ENCODE measurements at regions not wholly inside any gene's neighbourhood (a gene's known extent, or its start where the extent isn't known, plus 50 kb on each side); places are given as distances from the start of the nearest gene placed in this dataset.
"Not testable (repeated sequence)": the region's sequence is repeated elsewhere in the genome, so short reads cannot be mapped to it uniquely, and the experiment has no call there.

DNA sequence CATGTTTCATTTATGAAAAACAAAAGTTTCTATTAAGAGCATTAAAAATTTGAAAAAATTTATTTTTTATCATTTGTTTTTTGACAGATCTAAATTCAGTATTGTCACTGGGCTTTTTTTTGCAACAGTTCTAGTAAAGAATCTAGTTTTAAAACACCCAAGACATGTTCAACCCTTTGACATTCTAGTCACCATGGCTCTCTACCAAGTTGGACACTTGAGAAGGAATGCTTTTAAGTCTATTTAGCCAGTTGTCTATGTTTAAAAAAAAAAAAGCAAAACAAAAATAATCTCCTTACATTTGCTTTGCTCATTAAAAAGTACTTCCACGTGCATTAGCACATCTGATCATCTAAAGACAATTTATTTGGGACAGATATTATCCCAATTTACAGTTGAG lies 417.5 kb downstream of the RSL24D1 start:
- POLR2A ChIA-PET: no interaction called here
- CTCF ChIA-PET: no interaction called here
- TF ChIP-seq, protein P1, sequence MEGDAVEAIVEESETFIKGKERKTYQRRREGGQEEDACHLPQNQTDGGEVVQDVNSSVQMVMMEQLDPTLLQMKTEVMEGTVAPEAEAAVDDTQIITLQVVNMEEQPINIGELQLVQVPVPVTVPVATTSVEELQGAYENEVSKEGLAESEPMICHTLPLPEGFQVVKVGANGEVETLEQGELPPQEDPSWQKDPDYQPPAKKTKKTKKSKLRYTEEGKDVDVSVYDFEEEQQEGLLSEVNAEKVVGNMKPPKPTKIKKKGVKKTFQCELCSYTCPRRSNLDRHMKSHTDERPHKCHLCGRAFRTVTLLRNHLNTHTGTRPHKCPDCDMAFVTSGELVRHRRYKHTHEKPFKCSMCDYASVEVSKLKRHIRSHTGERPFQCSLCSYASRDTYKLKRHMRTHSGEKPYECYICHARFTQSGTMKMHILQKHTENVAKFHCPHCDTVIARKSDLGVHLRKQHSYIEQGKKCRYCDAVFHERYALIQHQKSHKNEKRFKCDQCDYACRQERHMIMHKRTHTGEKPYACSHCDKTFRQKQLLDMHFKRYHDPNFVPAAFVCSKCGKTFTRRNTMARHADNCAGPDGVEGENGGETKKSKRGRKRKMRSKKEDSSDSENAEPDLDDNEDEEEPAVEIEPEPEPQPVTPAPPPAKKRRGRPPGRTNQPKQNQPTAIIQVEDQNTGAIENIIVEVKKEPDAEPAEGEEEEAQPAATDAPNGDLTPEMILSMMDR (IDR thresholded peaks at IDR 0.05; ENCODE audit: unreplicated experiment): no peak
- no TSS peak for BruUV-seq (replicated peaks)
- Mint-ChIP-seq H3K36me3 (ENCODE audit: insufficient read depth, unreplicated experiment) (no peaks in the 10 kb centered on the region), H3K27me3 (ENCODE audit: insufficient read depth, unreplicated experiment) (no peaks in the 10 kb centered on the region), H3K9me3 (ENCODE audit: unreplicated experiment) (peaks cover 5% of the 10 kb centered on the region), H3K4me3 (ENCODE audit: unreplicated experiment) (no peak overlapping the region), H3K4me1 (ENCODE audit: insufficient read depth, unreplicated experiment) (no peaks in the 10 kb centered on the region), H3K27ac (ENCODE audit: low read depth, unreplicated experiment) (no peak overlapping the region)
- intact Hi-C loops (cut with micrococcal nuclease): no loop called here
- DNase-seq (ENCODE audit: unreplicated experiment): no peak

DNA sequence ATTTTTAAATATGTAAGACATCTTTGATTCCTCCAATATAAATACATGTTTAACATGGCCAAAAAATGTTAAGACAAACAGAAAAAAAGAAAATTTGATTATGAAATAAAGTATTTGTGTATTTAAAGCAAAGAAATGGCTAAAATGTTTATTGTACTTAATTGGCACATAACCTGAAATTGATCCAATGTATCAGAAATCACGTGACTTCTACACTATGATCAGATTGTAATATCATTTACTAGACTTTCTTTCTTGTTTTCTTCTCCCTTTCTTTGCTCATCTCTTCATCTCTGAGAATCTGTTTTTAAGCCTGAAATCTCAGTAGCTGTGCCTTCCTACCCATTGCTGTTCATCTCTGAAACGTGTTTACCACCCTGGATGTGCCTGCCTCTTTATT lies 420.3 kb downstream of the RSL24D1 start:
- no peak overlapping the region for H3K27ac Mint-ChIP-seq (ENCODE audit: low read depth, unreplicated experiment)
- no peak for DNase-seq (ENCODE audit: unreplicated experiment)
- no peaks in the 10 kb centered on the region for H3K9me3 Mint-ChIP-seq (ENCODE audit: unreplicated experiment)
- intact Hi-C loops (cut with micrococcal nuclease): no loop called here
- no peaks in the 10 kb centered on the region for H3K36me3 Mint-ChIP-seq (ENCODE audit: insufficient read depth, unreplicated experiment)
- no peak overlapping the region for H3K4me3 Mint-ChIP-seq (ENCODE audit: unreplicated experiment)
- TF ChIP-seq, protein P1 (IDR thresholded peaks at IDR 0.05; ENCODE audit: unreplicated experiment): no peak
- POLR2A ChIA-PET: no interaction called here
- CTCF ChIA-PET: interaction anchor here (0.8 kb wide), 1 partner anchor 69 kb away, joined by 3 read pairs; no protein-coding TSS in a partner anchor
- H3K27me3 Mint-ChIP-seq (ENCODE audit: insufficient read depth, unreplicated experiment): no peaks in the 10 kb centered on the region
- no peaks in the 10 kb centered on the region for H3K4me1 Mint-ChIP-seq (ENCODE audit: insufficient read depth, unreplicated experiment)
- no TSS peak for BruUV-seq (replicated peaks)

DNA sequence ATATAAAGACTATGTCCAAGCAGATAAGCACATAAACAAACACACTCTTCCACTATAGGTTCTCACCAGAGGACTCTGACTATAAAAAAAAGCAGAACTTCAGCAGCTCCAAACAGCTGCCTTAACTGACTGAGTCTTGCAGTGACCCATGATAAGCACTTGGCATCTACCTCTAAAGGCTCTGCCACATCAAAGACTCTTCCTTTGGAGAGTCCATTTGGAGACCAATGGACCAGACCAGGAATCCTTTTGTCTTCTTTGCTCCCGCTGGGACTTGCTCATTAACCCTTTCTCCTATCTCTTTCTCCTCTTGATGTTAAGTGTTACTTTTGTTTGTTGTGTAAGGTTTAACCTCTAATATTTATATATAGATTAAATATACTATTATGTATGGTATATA lies 424.1 kb downstream of the RSL24D1 start:
- H3K4me3 Mint-ChIP-seq (ENCODE audit: unreplicated experiment): no peak overlapping the region
- no peaks in the 10 kb centered on the region for H3K27me3 Mint-ChIP-seq (ENCODE audit: insufficient read depth, unreplicated experiment)
- no peaks in the 10 kb centered on the region for H3K36me3 Mint-ChIP-seq (ENCODE audit: insufficient read depth, unreplicated experiment)
- CTCF ChIA-PET: no interaction called here
- H3K4me1 Mint-ChIP-seq (ENCODE audit: insufficient read depth, unreplicated experiment): no peaks in the 10 kb centered on the region
- no peak overlapping the region for H3K27ac Mint-ChIP-seq (ENCODE audit: low read depth, unreplicated experiment)
- BruUV-seq (replicated peaks): no TSS peak
- TF ChIP-seq, protein P1 (IDR thresholded peaks at IDR 0.05; ENCODE audit: unreplicated experiment): no peak
- intact Hi-C loops (cut with micrococcal nuclease): no loop called here
- no peaks in the 10 kb centered on the region for H3K9me3 Mint-ChIP-seq (ENCODE audit: unreplicated experiment)
- no peak for DNase-seq (ENCODE audit: unreplicated experiment)
- POLR2A ChIA-PET: no interaction called here

DNA sequence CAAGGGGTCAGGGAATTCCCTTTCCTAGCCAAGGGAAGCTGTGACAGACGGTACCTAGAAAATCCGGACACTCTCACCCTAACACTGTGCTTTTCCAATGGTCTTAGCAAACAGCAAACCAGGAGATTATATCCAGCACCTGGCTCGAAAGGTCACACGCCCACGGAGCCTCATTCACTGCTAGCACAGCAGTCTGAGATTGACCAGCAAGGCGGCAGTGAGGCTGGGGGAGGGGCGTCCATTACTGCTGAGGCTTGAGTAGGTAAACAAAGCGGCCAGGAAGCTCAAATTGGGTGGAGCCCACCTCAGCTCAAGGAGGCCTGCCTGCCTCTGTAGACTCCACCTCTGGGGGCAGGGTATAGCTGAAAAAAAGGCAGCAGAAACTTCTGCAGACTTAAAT lies 447.3 kb downstream of the RSL24D1 start:
- H3K27ac Mint-ChIP-seq (ENCODE audit: low read depth, unreplicated experiment); DNase-seq (ENCODE audit: unreplicated experiment); BruUV-seq (replicated peaks); POLR2A ChIA-PET; CTCF ChIA-PET; intact Hi-C loops (cut with micrococcal nuclease); H3K4me1 Mint-ChIP-seq (ENCODE audit: insufficient read depth, unreplicated experiment); H3K4me3 Mint-ChIP-seq (ENCODE audit: unreplicated experiment); H3K27me3 Mint-ChIP-seq (ENCODE audit: insufficient read depth, unreplicated experiment); H3K36me3 Mint-ChIP-seq (ENCODE audit: insufficient read depth, unreplicated experiment): not testable (repeated sequence)
- H3K9me3 Mint-ChIP-seq (ENCODE audit: unreplicated experiment): peaks cover 23% of the 10 kb centered on the region

DNA sequence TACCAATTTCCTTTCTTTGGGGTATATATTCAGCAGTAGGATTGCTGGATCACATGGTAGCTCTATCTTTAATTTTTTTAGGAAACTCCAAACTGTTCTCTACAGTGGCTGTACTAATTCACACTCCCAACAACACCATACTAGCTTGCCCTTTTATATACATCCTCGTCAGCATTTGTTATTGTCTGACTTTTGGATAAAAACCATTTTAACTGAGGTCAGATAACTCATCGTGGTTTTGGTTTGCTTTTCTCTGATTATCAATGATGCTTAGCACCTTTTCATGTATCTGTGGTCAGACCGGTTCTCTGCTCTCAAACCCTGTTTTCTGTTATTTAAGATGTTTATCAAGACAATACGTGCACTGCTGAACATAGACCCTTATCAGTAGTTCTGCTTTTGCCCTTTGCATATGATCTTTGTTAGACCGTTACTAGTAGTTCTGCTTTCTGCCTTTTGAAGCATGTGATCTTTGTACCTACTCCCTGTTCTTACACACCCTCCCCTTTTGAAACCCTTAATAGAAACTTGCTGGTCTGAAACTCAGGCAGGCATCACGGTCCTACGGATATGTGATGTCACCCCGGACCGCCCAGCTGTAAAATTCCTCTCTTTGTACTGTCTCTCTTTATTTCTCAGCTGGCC lies 474.3 kb downstream of the RSL24D1 start:
- H3K36me3 Mint-ChIP-seq (ENCODE audit: insufficient read depth, unreplicated experiment): no peaks in the 10 kb centered on the region
- H3K27me3 Mint-ChIP-seq (ENCODE audit: insufficient read depth, unreplicated experiment): no peaks in the 10 kb centered on the region
- no peak overlapping the region for H3K4me3 Mint-ChIP-seq (ENCODE audit: unreplicated experiment)
- H3K27ac Mint-ChIP-seq (ENCODE audit: low read depth, unreplicated experiment): no peak overlapping the region
- ChIA-PET POLR2A (no interaction called here), CTCF (no interaction called here)
- no TSS peak for BruUV-seq (replicated peaks)
- intact Hi-C loops (cut with micrococcal nuclease): no loop called here
- TF ChIP-seq, protein P1 (IDR thresholded peaks at IDR 0.05; ENCODE audit: unreplicated experiment): no peak
- no peaks in the 10 kb centered on the region for H3K4me1 Mint-ChIP-seq (ENCODE audit: insufficient read depth, unreplicated experiment)
- no peak for DNase-seq (ENCODE audit: unreplicated experiment)
- H3K9me3 Mint-ChIP-seq (ENCODE audit: unreplicated experiment): peaks cover 58% of the 10 kb centered on the region
